CD4-positive, alpha-beta T cell treated with Interleukin-17A for 1 hour (primary cell): ENCODE measurements at regions not wholly inside any gene's neighbourhood (a gene's known extent, or its start where the extent isn't known, plus 50 kb on each side); places are given as distances from the start of the nearest gene placed in this dataset.

Source experiments
- DNase-seq: peaks from one replicate; pipeline ENCODE4 v3.0.0-alpha.2; 2020

DNA sequence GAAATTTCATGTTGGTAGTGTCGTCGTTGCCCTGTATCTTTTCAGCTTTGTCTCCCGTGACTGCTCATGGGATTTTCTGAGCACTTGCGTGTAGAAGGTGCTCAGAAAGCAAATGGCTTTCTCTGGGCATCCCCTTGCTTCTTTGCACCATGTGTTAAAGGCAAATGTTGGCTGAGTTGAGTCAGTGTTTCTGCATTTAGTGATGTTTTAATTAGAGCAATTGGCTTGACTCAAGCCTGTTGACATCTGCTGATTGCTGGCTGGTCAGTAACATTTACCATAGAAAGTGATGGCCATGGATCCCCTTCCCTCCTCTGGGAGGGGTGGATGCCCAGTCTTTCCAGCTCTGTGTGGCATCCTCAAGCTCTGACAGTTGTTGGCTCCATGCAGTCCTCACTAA is 187.2 kb upstream of the MPHOSPH6 start:
- no peak for DNase-seq

DNA sequence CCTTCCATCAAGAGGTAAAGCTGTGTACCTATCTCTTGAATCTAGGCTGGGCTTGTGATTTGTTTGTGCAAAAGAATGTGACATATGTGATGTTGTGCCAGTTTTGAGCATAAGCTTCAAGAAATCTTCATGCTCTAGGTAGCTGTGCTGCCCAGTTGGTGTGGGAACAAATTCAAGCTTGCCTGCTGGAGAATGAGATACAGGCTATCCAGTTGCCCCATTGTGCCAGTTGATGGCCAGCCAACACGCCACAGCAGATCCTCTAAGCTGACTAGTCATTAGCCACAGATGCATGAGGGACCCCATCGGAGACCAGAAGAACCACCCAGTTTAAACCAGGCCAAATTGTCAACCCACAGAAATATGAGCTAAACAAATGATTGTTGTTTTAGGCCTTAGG is 180.5 kb upstream of the MPHOSPH6 start:
- DNase-seq: no peak

DNA sequence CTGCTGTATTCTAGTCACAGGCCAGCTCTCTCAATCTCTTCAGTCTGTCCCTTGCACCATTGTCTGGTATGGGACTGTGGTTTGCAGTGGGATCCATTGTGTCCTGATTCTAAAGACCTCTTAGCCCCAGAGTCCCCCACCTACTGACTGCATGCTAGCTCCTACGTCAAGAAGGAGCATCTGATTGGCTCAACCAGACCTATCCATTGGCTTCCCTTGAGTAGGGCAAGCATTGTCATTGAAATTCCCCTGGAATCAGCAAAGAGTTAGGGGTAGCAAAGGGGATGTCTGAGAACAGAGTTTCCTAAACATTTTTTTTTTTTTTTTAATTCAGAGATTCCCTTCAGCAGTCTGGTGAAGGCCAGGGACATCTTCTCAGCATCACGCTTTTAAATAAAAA is 175.3 kb upstream of the MPHOSPH6 start:
- DNase-seq: no peak

DNA sequence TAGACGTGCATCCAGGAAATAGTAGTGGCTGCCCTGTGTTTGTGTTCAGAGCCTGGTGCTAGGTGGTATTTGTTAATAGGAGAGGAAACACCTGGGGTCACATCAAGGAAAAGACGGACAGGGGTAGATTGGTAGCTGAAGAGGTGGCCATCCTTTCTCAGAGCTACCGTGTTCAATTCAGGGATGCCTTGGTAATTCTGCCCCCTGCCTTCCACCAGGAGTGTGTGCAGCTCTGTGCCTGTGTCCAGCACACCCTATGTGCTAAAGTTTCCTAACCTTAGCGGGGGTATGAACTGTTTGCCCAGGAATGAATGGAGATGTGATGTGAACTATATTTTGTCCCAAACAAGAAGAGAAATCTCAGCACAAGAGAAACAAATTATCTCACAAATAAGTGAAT is 174.1 kb upstream of the MPHOSPH6 start:
- DNase-seq: no peak

DNA sequence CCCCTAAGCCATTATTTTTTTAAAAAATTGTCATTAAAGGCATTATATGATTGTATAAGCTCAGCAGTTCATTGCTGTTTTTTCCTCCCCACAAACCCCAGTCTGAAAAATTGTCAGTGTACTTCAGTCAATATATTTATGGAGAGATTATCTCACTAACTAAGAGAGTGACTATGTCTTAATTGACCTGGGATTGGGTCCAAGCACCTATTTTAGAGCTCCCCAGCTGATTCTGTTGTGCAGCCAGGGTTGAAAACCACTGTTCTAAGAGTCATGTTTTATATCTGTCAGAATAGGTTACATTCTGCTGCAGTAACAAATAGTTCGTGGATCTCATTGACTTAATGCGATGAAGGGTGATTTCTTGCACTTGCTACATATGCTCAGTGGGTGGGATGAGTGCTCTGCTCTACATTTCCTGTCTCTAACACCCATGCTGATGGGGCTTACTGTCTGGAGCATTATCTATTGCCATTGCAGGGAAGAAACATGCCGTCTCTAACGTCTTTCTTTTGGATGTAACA is 171.2 kb upstream of the MPHOSPH6 start:
- DNase-seq: no peak

DNA sequence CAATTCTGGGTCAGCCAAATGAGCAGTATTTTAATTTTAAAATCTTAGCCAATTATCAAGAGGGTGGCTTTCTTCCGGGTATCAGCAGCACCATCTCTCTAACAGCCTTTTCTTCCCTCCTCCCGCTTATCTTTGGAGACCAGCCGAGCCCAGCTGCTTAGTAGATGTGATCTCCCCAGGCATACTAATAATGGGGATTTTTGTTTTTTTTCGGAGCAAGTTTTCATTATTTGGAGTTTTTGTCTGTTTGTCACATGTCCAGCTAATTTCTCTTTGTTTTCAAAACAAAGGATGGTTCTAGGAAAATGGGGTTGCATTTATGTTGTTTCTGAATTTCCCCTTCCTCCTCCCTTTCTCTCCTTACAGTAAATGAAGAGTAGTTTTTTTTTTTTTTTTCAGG is 170.5 kb upstream of the MPHOSPH6 start:
- DNase-seq: no peak

DNA sequence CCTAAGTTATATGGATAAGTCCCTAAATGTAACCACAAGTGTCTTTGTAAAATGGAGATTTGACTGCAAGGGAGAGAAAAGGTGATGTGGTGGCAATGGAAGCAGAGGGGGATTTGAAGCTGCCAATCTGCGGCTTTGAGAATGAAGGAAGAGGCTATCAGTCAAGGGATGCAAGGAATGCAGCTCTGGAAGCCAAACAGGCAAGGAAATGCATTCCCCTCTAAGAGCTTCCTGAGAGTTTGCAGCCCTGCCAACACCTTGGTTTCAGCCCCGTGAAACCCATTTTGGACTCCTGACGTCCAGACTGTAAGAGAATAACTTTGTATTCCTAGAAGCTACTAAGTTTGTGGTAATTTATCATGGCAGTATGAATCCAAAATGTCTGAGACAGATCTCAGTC is 167.3 kb upstream of the MPHOSPH6 start:
- no peak for DNase-seq

DNA sequence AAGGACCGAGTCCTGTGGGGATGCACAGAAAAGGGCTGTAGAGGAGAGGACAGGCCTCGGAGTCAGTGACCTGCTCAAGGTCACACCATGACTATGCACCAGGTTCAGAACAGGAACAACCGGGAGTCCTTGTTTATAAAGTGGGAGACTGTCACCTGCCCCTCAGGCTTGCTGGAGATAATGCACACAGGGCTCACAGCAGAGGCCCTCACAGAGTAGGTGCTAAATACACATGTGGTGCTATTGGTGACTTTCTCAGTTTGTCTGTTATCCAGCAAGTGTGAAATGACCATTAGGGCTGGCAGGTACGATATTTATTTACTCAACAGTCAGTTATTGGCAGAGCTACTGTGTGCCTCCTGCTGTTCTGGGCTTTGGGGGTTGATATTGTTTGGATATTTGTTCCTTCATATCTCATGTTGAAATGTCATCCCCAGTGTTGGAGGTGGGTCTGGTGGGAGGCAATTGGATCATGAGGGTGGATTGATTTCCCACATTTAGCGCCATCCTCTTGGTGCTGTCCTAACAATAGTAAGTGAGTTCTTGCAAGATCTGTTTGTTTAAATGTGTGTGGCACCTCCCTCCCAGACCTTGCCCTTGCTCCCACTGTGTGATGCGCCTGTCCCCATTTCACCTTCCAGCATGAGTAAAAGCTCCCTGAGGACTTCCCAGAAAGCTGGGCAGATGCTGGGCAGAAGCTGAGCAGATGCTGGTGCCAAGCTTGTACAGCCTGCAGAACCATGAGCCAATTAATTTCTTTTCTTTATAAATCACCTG is 162.1 kb upstream of the MPHOSPH6 start:
- DNase-seq: no peak

DNA sequence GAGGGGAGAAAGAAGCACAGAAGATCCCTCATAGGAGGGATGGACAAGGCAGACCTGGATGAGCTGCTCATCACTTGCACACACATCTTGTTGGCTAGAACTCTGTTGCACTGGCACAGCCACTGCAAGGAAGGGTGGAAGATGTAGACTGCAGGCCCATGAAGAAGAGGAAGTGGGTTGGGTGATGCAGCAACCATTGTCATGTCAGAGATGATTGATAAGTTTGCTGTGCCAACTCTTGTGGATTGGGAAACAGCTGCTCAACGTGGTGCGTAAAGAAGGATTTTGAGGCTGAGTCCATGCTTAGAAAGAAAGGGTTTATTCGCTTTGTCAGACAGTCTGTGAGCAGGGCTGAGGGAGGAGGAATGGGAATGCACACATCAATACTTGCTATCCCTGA is 161.4 kb upstream of the MPHOSPH6 start:
- DNase-seq: no peak

DNA sequence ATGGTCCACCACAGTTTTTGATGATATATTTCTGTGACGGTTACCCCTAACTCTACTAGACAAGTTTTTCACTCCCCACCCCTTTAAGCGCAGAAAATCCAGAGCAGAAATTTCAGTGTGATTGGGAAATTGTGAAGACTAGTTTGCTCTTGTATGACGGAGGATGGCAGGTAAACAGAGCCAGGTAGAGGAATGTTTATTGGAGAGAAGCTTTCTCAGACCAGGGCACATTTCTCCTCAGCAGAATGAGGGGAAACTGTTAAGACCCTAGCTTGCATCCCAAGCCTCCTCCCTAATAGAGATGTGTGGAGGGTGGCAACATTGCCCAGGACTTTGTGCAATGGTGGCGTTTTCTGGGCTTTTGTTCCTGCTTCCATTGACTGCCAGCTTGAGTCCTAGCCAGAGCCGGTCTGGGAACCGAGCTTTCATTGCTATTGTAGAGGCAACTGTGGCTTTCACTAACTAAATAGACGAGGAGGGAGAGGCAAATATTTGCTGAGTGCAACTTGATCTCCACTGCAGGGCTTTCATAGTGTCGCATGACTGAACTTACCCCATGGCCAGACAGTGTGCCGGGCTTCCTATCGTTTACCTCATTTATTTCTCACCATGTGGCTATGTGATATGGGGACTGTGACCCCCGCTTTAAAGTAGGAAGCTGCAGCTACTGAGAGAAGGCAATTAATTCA is 159.6 kb upstream of the MPHOSPH6 start:
- DNase-seq: no peak

DNA sequence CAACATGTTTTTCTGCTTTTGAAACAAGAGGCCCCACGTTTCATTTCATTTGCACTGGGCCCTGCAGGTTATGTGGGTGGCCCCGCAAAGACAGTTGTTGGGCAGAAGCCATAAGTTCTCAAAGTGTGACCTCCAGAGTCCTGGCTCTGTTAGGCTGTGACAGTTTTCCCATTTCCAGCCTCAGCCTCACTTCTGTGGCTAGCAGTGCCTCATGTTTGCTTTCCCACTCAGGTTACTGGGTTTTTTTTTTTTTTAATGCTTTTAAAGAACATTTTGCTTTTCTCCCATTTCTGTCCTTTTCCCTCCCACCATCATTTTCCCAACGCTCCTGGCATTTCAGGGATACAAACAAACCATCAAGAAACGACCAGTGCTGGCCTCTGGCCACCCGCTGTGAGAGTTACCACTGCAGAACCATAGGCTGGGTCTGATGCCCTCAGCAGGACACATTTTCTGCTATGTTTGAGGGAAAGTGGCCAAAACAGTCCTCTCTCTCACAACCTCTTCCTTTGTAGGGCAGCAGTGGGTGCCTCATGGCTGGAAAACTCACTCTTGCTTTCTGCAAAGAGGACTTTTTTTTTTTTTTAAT is 159.0 kb upstream of the MPHOSPH6 start:
- DNase-seq: no peak

DNA sequence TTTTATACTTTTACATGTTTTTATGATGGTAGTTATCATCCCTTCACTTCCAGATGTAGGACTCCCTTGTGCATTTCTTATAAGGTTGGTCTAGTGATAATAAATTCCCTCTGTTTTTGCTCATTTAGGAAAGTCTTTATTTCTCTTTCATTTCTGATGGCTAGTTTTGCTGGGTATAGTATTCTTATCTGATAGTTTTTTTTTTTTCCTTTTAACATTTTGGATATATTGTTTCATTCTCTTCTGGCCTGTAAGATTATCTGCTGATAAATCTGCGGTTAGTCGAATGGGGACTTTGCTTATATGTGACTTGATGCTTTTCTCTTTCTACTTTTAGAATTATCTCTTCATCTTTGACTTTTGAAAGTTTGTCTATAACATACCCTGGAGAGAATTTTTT is 153.1 kb upstream of the MPHOSPH6 start:
- no peak for DNase-seq

DNA sequence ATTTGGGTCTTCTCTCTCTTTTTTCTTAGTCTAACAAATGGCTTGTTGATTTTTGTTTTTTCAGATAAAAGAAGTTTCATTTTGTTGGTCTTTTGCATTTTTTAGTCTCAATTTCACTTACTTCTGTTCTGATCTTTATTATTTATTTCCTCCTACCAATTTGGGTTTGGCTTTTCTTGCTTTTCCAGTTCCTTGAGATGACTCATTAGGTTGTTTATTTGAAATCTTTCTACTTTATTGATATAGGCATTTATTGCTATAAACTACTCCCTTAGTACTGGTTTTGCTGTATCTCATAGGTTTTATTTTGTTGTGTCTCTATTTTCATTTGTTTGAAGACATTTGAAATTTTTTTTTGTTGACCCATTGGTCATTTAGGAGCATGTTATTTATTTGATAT is 152.2 kb upstream of the MPHOSPH6 start:
- no peak for DNase-seq

DNA sequence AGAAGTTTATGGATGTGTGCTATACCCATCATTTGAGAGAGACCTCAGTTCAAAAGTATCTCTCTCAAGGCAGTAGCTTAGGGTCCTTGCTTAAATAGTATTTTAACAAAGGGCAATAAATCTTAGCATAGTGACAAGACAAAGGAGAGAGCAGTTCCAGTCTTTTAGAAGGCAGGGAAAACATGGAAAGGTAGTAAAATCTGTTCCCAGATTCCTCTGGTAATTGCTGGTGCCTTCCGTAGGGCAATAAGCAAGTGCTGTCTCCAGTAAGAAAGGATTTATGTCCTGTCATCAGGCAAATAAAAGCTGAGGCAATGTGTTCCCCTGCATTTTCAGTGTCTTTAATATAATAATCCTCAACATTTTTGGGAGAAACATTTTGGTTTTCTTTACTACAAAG is 149.0 kb upstream of the MPHOSPH6 start:
- no peak for DNase-seq

DNA sequence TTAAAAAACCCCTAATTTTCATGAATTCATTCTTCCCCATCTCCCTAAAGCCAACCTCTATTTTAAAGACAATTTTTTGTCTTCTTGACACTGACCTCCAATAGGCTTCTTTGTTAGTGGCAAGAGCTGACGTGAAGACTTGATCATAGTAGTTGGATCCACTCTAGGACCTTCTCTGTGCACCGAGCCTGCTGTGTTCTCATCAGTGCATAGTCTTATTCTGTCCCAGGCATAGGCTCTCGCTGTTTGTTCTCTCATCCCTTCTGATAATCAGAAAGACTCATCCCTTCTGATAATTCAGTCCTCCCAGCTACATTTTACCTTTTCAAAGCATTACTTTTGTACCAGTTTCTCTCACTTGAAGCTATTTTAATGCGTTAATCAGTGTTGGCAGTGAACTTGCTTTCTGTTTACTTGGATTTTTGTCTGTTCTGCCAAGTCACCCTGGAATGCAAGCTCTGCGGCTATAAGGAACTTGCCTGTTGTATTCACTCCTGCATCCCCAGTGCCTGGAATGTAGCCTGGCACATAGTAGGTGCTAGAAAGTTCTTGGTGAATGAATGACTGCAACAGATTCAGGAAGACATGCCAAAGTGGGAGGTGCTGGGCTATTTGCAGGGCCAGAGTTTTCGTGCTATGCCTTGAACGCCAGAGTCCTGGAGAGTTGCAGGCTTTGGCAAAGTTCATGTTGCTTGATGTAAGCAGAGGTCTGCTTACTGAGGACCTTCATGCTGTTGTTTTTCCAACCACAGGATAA is 147.6 kb upstream of the MPHOSPH6 start:
- no peak for DNase-seq

DNA sequence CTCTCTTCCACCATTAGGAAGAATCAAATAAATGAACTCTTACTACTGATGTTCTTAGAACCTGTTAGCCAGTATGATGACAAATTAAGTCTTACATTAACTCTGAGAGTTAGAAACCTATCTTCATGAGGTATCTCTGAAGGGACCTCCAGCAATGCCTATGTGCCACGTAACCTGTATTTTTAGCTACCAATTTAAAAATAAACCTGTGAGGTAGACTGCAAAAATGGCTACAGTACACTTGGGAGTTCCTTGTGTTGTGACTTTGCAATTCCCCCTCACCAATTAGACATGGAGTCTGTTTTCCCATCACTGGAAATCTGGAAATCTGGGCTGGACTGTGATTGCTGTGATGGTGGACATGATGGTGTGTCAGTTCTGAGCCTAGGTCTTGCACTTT is 143.7 kb upstream of the MPHOSPH6 start:
- DNase-seq: no peak

DNA sequence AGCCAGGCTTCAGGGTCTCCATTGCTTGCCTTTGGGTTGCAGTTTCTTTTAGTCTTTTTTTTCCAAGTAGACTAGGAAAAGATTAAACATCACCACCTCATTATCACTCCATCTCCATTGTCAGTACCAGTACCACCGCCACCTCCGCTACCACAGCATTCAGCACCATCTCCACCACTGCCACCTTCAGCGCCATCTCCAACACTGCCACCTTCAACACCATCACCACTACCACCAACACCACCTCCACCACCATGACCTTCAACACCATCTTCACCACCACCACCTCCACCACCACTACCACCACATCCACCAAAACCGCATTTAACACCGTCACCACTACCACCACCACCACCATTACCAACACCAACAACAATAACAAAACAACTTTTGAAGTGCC is 141.5 kb upstream of the MPHOSPH6 start:
- DNase-seq: no peak

DNA sequence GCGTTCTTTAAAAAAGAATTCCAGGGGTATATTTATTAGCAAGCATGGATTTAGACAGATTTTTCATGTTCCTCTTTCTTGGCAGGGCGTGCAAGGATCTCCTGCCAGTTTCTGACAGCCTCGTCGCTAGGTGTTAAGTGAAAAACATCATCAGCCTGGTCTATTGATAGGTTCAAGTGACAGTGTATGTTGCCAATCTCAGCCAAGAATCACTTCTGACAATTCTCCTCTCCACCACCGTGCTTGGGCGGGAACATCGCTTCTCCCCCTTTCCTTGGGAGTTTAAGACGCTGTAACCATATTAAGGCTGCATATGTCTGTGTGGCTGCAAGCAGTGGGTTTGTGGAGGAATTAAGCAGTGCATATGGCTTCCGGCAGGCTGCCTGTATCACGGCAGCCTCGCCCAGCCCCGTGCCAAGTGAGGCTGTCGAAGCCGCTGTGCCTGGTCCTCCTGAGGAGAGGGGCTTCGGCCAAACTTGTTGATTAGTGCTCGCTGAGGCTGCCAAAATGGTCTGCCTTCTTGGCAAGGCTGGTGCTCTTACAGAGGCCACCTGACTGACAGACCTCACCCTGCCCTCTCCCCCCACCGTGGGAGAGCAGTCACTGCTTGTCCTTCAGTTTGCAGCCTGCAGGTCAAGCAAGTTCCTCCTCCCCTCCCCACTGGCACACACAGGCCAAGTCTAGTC is 132.2 kb upstream of the MPHOSPH6 start:
- no peak for DNase-seq

DNA sequence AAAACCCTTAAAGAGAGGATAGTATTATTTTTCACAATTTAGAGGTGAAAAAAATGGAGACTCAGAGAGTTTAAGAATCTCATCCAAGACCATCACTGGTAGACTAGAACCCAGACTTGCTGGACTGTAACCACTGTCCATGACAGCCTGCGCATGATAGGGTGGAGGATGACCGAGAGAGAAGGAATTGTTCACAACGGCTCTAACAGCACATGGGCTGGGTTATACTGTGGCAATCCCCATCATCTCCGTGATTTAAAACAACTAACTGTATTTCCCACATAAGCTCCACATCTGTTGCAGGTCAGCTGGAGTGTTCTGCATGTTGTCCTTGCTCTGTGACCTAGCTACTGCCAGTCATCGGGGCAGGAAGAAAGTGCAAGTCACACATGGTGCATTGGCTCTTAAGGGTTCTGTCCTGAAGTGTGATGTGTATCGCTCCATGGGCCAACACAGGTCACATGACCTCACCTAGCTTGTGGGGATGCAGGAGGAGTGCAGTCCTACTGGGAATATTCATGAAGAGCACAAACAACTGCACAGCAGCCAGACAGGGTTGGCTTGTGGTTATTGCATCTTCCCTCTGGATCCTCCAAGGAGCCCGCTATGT is 131.2 kb upstream of the MPHOSPH6 start:
- DNase-seq: no peak

DNA sequence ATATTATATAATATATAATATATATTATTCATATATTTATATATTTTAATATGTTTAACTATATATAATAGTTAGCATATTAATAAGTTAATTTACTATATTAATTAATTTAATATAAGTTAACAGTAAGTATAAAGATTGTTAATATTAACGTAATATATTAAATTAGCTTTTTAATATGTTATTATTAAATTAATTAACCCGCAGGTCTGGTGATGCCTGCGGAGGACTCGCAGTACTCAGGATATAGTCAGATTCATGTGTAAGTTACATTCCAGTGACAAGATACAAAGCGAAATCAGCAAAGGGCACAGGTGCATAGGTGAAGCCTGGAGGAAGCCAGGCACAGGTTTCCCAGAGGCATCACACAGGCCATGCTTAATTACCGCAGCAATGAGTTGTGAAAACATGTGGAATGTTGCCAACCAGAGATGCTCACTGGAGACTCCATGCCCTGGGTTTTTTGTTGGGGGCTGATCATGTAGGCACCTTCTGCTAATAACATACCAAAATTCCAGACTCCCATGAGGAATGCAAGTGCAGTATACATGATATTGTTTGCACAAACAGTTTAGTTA is 130.4 kb upstream of the MPHOSPH6 start:
- no peak for DNase-seq

DNA sequence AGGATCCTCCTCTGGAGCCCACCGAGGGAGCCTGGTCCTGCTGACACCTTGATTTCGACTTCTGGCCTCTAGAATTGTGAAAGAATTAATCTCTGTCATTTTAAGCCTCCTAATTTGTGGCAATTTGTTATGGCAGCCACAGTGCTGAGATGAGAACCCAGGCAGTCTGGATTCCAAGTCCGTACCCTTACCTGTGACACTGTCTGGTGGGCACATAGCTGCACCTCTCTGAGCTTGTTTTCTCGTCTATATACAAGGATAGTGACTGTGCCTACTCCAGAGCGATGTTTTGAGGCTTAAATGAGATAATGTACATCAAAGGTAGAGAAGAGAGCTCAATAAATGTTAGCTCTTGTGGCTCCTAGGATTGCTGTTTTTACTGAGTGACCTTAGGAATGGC is 128.4 kb upstream of the MPHOSPH6 start:
- no peak for DNase-seq
